ENCODE measurements at regions not wholly inside any gene's neighbourhood (a gene's known extent, or its start where the extent isn't known, plus 50 kb on each side); places are given as distances from the start of the nearest gene placed in this dataset.

DNA sequence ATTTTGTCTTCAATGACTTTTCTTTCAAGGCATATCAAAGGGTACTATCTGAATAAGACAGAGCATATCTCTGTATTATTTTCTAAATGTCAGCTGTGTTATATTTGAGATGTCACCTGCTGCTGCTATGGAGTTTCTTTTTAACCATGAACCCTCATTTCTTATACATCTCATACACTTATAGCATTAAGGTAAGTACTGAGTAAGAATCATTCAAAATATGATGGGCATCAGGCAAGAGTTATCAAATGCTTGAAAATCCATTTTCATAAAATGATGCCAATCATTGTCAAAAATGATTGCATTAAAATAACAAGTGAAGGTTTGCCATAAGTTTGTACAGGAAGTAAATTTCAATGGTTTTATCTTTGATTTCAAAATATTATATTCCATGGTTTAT lies 2005.0 kb upstream of the PCDH20 start:
- ChIA-PET POLR2A (no interaction called here), CTCF (no interaction called here)
- no peak overlapping the region for H3K9ac ChIP-seq (replicated peaks; ENCODE audit: extremely low read depth, insufficient read depth, low read length)
- no peak overlapping the region for H3K4me2 ChIP-seq (ENCODE audit: insufficient read depth, low read length)
- H3K27me3 ChIP-seq (ENCODE audit: control insufficient read depth in 2 of 2, insufficient read depth in 2 of 2, low read length in 2 of 2) = no peaks in the 10 kb centered on the region
- H2AFZ ChIP-seq (ENCODE audit: low read depth, low read length) = no peak overlapping the region
- no peaks in the 10 kb centered on the region for H3K9me1 ChIP-seq (replicated peaks; ENCODE audit: control insufficient read depth, extremely low read depth, insufficient read depth, low read length)
- no peaks in the 10 kb centered on the region for H3K9me3 ChIP-seq (replicated peaks; ENCODE audit: control insufficient read depth, insufficient read depth, low read length)
- H3K36me3 ChIP-seq (ENCODE audit: control insufficient read depth in 2 of 2, extremely low read depth in 1 of 2, insufficient read depth in 2 of 2, low read length in 2 of 2) = no peaks in the 10 kb centered on the region
- BruUV-seq (replicated peaks) = no TSS peak
- no peak for DNase-seq (ENCODE audit: low read depth, low spot score)
- no peaks in the 10 kb centered on the region for H3K79me2 ChIP-seq (ENCODE audit: control insufficient read depth, insufficient read depth, low read length)
- H4K20me1 ChIP-seq (replicated peaks; ENCODE audit: control insufficient read depth, extremely low read depth, insufficient read depth, low read length) = no peaks in the 10 kb centered on the region
- dilution Hi-C loops (cut with MboI; ENCODE audit: extremely low pct_ligation_motif_present, low sequenced_read_pairs) = no loop called here
- FAIRE-seq = no peak
- H3K4me3 ChIP-seq (replicated peaks in 1 of 3; ENCODE audit: insufficient read depth in 1 of 3, low read depth in 1 of 3, low read length in 3 of 3) = no peak overlapping the region
- intact Hi-C loops (cut with micrococcal nuclease) = no loop called here
- H3K27ac ChIP-seq (ENCODE audit: insufficient read depth, low read depth, low read length) = no peak overlapping the region
- H3K4me1 ChIP-seq (ENCODE audit: control insufficient read depth, extremely low read depth, insufficient read depth, low read length) = no peaks in the 10 kb centered on the region
- TF ChIP-seq GATA2 (IDR thresholded peaks at IDR 0.05; ENCODE audit: insufficient read depth, insufficient read length, low read depth, low read length) (no peak), JUN (IDR thresholded peaks at IDR 0.05; ENCODE audit: borderline replicate concordance, insufficient read depth, insufficient read length, low read depth) (no peak), MYC (IDR thresholded peaks at IDR 0.05; ENCODE audit: low read depth, low read length) (no peak), POLR2AphosphoS5 (IDR thresholded peaks at IDR 0.05; ENCODE audit: insufficient read depth, low read depth, low read length) (no peak), POLR2A (IDR thresholded peaks at IDR 0.05; ENCODE audit: low read depth, low read length) (no peak), EZH2 (IDR thresholded peaks at IDR 0.05; ENCODE audit: borderline replicate concordance, low read depth, low read length, severe bottlenecking) (no peak), FOS (IDR thresholded peaks at IDR 0.05; ENCODE audit: borderline replicate concordance, insufficient read depth, low read length) (no peak)
- TF ChIP-seq, protein P1, sequence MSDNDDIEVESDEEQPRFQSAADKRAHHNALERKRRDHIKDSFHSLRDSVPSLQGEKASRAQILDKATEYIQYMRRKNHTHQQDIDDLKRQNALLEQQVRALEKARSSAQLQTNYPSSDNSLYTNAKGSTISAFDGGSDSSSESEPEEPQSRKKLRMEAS (IDR thresholded peaks at IDR 0.05; ENCODE audit: insufficient read depth, insufficient read length) = no peak
- TF ChIP-seq, protein P2, sequence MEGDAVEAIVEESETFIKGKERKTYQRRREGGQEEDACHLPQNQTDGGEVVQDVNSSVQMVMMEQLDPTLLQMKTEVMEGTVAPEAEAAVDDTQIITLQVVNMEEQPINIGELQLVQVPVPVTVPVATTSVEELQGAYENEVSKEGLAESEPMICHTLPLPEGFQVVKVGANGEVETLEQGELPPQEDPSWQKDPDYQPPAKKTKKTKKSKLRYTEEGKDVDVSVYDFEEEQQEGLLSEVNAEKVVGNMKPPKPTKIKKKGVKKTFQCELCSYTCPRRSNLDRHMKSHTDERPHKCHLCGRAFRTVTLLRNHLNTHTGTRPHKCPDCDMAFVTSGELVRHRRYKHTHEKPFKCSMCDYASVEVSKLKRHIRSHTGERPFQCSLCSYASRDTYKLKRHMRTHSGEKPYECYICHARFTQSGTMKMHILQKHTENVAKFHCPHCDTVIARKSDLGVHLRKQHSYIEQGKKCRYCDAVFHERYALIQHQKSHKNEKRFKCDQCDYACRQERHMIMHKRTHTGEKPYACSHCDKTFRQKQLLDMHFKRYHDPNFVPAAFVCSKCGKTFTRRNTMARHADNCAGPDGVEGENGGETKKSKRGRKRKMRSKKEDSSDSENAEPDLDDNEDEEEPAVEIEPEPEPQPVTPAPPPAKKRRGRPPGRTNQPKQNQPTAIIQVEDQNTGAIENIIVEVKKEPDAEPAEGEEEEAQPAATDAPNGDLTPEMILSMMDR (IDR thresholded peaks at IDR 0.05; ENCODE audit: extremely low read depth in 1 of 2, insufficient read depth in 1 of 2, low read depth in 1 of 2, low read length in 2 of 2) = no peak

Data from endothelial cell of umbilical vein (primary cell).